ENCODE measurements at regions not wholly inside any gene's neighbourhood (a gene's known extent, or its start where the extent isn't known, plus 50 kb on each side); places are given as distances from the start of the nearest gene placed in this dataset.

- no peak for TF ChIP-seq POLR2A (IDR thresholded peaks at IDR 0.05; ENCODE audit: low read depth, low read length)
- no peak for TF ChIP-seq TAF1 (IDR thresholded peaks at IDR 0.05; ENCODE audit: borderline replicate concordance, low read depth, low read length)
These were observed 59.0 kb upstream of the NFE2L3 start for GRCh38 chr7:26093023-26093422.
